ENCODE measurements at regions not wholly inside any gene's neighbourhood (a gene's known extent, or its start where the extent isn't known, plus 50 kb on each side); places are given as distances from the start of the nearest gene placed in this dataset.

DNA sequence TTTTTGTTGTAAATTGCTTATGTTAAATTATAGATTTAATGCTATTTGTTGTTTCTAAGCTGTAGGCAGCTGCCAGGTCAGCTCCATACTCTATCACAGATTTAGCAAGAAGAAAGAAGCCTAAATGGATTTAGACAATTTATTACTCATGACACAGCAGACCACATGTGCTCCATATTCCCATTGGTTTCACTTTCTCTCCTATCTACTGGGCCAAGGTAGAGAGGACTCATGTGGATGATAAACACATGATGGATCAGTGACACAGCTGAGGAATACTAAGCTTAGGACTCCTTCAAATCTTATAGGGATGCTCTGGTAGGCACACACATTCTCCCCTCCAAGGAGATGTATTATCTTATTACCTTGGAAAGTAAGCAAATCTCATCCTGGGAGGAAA lies 553.0 kb upstream of the ADGRB3 start:
- no peaks in the 10 kb centered on the region for H3K79me1 ChIP-seq (ENCODE audit: low read depth, low read length)
- DNase-seq (ENCODE audit: low read depth in 1 of 2, low spot score in 2 of 2), result no peak
- H2BK120ac ChIP-seq (replicated peaks; ENCODE audit: low read depth, low read length), result no peak overlapping the region
- no peak overlapping the region for H3K14ac ChIP-seq (ENCODE audit: insufficient read length)
- POLR2A ChIA-PET (ENCODE audit: partially characterized antibody), result interaction anchor here (1.0 kb wide), 1 partner anchor 43 kb away, joined by 3 read pairs; no protein-coding TSS in a partner anchor
- H3K27ac ChIP-seq (ENCODE audit: low read depth, low read length), result no peak overlapping the region
- no peaks in the 10 kb centered on the region for H3K23me2 ChIP-seq (ENCODE audit: low read depth, low read length)
- no peak overlapping the region for H4K5ac ChIP-seq (ENCODE audit: insufficient read length, low read depth, low read length)
- peaks cover 2 to 4% of the 10 kb centered on the region in 2 experiments; a peak in 3 of 4 replicates for H3K9me3 ChIP-seq (ENCODE audit: insufficient read depth in 2 of 2, low read depth in 1 of 2, low read length in 1 of 2)
- CTCF ChIA-PET (ENCODE audit: partially characterized antibody), result interaction anchor here (0.9 kb wide), 1 partner anchor 120 kb away, joined by 3 read pairs; no protein-coding TSS in a partner anchor
- no peak overlapping the region for H2BK15ac ChIP-seq (ENCODE audit: low read length)
- H3K4me3 ChIP-seq (ENCODE audit: extremely low read depth in 1 of 4, insufficient read depth in 2 of 4, low read depth in 3 of 4, low read length in 4 of 4), result no peak overlapping the region
- H2AFZ ChIP-seq (ENCODE audit: low read length), result no peak overlapping the region
- H3K27me3 ChIP-seq (replicated peaks in 1 of 4; ENCODE audit: control insufficient read depth in 3 of 4, extremely low read depth in 1 of 4, insufficient read depth in 3 of 4, low read length in 3 of 4), result no peaks in the 10 kb centered on the region
- H3K4ac ChIP-seq (replicated peaks; ENCODE audit: insufficient read length, low read depth, low read length), result no peak overlapping the region
- H3K9ac ChIP-seq (replicated peaks in 1 of 4; ENCODE audit: extremely low read depth in 1 of 4, low read depth in 3 of 4, low read length in 3 of 4), result no peak overlapping the region
- no peak overlapping the region for H4K8ac ChIP-seq (ENCODE audit: extremely low read depth, insufficient read depth, low read length)
- no peaks in the 10 kb centered on the region for H4K20me1 ChIP-seq (replicated peaks in 1 of 2; ENCODE audit: control insufficient read depth in 1 of 2, insufficient read depth in 2 of 2, low read length in 2 of 2)
- H3K79me2 ChIP-seq (ENCODE audit: control insufficient read depth in 1 of 2, insufficient read depth in 2 of 2, low read length in 2 of 2), result no peaks in the 10 kb centered on the region
- H2BK5ac ChIP-seq (ENCODE audit: low read depth, low read length), result no peak overlapping the region
- no peaks in the 10 kb centered on the region for H3K36me3 ChIP-seq (ENCODE audit: control insufficient read depth in 2 of 4, insufficient read depth in 4 of 4, low read length in 3 of 4)
- H3K4me1 ChIP-seq (replicated peaks in 1 of 4; ENCODE audit: control insufficient read depth in 3 of 4, insufficient read depth in 4 of 4, low read length in 3 of 4), result no peaks in the 10 kb centered on the region
- no peak overlapping the region for H2AK5ac ChIP-seq (ENCODE audit: low read depth, low read length)
- H3K4me2 ChIP-seq (ENCODE audit: insufficient read depth in 1 of 2, low read depth in 2 of 2, low read length in 2 of 2), result no peak overlapping the region
- no peak for FAIRE-seq
- H3K18ac ChIP-seq (ENCODE audit: extremely low read depth, low read length), result no peak overlapping the region
- no peak overlapping the region for H4K91ac ChIP-seq (replicated peaks; ENCODE audit: insufficient read length, low read length)
- no peak overlapping the region for H2BK20ac ChIP-seq (ENCODE audit: low read length)
- no peak overlapping the region for H2BK12ac ChIP-seq (ENCODE audit: low read depth, low read length)
- no peak overlapping the region for H3K56ac ChIP-seq (replicated peaks; ENCODE audit: insufficient read length, low read depth, low read length)
- H3K23ac ChIP-seq (ENCODE audit: insufficient read length), result no peak overlapping the region
- TF ChIP-seq RFX5 (IDR thresholded peaks at IDR 0.05; ENCODE audit: borderline replicate concordance, low read depth, low read length), result no peak
- TF ChIP-seq NRF1 (IDR thresholded peaks at IDR 0.05; ENCODE audit: low read depth, low read length), result no peak
- TF ChIP-seq MAFK (IDR thresholded peaks at IDR 0.05; ENCODE audit: low read depth, low read length), result no peak
- TF ChIP-seq TBP (IDR thresholded peaks at IDR 0.05; ENCODE audit: low read depth, low read length), result no peak
- TF ChIP-seq RNF2 (IDR thresholded peaks at IDR 0.05; ENCODE audit: borderline replicate concordance, low read depth, low read length, missing control alignments, poor library complexity, severe bottlenecking), result no peak
- no peak for TF ChIP-seq KDM1A (IDR thresholded peaks at IDR 0.05; ENCODE audit: borderline replicate concordance, low read length)
- no peak for TF ChIP-seq SP4 (IDR thresholded peaks at IDR 0.05; ENCODE audit: low read length)
- no peak for TF ChIP-seq SP2 (IDR thresholded peaks at IDR 0.05; ENCODE audit: low read length)
- no peak for TF ChIP-seq POU5F1 (IDR thresholded peaks at IDR 0.05; ENCODE audit: low read depth, low read length)
- TF ChIP-seq GABPA (IDR thresholded peaks at IDR 0.05; ENCODE audit: borderline replicate concordance, insufficient read depth, low read length), result no peak
- TF ChIP-seq CTCF (IDR thresholded peaks at IDR 0.05; ENCODE audit: control extremely low read depth in 1 of 3, insufficient read depth in 1 of 3, low read depth in 1 of 3, low read length in 3 of 3), result no peak
- TF ChIP-seq CTBP2 (IDR thresholded peaks at IDR 0.05; ENCODE audit: borderline replicate concordance, insufficient read depth, insufficient read length, low read length), result no peak
- no peak for TF ChIP-seq JUN (IDR thresholded peaks at IDR 0.05; ENCODE audit: low read depth, low read length)

All from H1 (cell line).